ENCODE measurements at regions not wholly inside any gene's neighbourhood (a gene's known extent, or its start where the extent isn't known, plus 50 kb on each side); places are given as distances from the start of the nearest gene placed in this dataset.

DNA sequence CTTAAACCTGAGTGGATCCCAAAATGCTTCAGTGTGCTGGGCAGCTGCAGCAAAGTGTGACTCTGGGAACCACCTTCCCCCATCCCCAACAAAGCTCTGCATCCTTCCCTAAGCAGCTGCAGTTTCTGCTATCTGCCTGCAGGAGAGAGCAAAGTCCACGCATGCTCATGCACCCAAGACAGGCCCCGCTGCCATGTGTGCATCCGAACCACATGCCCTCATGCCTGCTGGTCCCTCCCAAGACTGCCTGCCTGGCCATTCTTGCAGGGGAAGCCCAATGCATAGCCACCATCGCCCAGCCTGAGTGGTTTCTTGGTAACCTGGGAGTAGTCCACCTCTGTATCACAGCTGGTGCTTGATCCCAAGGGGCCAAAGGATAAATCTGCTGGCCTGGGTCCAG is 94.3 kb upstream of the OLIG3 start:
- Histone ChIP-seq H3K9me3 (ENCODE audit: control insufficient read depth, insufficient read depth, low read depth, low read length) (no peaks in the 10 kb centered on the region), H3K27ac (ENCODE audit: insufficient read depth, low read length) (no peak overlapping the region), H3K27me3 (ENCODE audit: control insufficient read depth, insufficient read depth, low read length) (no peaks in the 10 kb centered on the region), H3K4me1 (ENCODE audit: control insufficient read depth, extremely low read depth, insufficient read depth, low read length) (no peaks in the 10 kb centered on the region), H4K20me1 (ENCODE audit: control insufficient read depth, extremely low read depth, insufficient read depth, low read length) (no peaks in the 10 kb centered on the region), H3K4me2 (ENCODE audit: extremely low read depth, insufficient read depth, low read length) (no peak overlapping the region), H3K36me3 (ENCODE audit: control insufficient read depth, insufficient read depth, low read length) (no peaks in the 10 kb centered on the region), H2AFZ (ENCODE audit: low read length) (no peak overlapping the region), H3K4me3 (replicated peaks in 1 of 4; ENCODE audit: control extremely low read depth in 1 of 4, insufficient read depth in 1 of 4, low read depth in 3 of 4, low read length in 4 of 4) (no peak overlapping the region), H3K79me2 (ENCODE audit: control insufficient read depth, insufficient read depth, low read length) (no peaks in the 10 kb centered on the region), H3K9ac (ENCODE audit: insufficient read depth, low read length) (no peak overlapping the region)
- DNase-seq (ENCODE audit: low read depth in 2 of 2): no peak
- TF ChIP-seq, protein P1, sequence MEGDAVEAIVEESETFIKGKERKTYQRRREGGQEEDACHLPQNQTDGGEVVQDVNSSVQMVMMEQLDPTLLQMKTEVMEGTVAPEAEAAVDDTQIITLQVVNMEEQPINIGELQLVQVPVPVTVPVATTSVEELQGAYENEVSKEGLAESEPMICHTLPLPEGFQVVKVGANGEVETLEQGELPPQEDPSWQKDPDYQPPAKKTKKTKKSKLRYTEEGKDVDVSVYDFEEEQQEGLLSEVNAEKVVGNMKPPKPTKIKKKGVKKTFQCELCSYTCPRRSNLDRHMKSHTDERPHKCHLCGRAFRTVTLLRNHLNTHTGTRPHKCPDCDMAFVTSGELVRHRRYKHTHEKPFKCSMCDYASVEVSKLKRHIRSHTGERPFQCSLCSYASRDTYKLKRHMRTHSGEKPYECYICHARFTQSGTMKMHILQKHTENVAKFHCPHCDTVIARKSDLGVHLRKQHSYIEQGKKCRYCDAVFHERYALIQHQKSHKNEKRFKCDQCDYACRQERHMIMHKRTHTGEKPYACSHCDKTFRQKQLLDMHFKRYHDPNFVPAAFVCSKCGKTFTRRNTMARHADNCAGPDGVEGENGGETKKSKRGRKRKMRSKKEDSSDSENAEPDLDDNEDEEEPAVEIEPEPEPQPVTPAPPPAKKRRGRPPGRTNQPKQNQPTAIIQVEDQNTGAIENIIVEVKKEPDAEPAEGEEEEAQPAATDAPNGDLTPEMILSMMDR (conservative IDR thresholded peaks at IDR 0.05 in 1 of 2, IDR thresholded peaks at IDR 0.05 in 1 of 2; ENCODE audit: low read depth in 1 of 2, low read length in 2 of 2): no peak
- TF ChIP-seq EZH2 (IDR thresholded peaks at IDR 0.05; ENCODE audit: low read length, missing control alignments): no peak

DNA sequence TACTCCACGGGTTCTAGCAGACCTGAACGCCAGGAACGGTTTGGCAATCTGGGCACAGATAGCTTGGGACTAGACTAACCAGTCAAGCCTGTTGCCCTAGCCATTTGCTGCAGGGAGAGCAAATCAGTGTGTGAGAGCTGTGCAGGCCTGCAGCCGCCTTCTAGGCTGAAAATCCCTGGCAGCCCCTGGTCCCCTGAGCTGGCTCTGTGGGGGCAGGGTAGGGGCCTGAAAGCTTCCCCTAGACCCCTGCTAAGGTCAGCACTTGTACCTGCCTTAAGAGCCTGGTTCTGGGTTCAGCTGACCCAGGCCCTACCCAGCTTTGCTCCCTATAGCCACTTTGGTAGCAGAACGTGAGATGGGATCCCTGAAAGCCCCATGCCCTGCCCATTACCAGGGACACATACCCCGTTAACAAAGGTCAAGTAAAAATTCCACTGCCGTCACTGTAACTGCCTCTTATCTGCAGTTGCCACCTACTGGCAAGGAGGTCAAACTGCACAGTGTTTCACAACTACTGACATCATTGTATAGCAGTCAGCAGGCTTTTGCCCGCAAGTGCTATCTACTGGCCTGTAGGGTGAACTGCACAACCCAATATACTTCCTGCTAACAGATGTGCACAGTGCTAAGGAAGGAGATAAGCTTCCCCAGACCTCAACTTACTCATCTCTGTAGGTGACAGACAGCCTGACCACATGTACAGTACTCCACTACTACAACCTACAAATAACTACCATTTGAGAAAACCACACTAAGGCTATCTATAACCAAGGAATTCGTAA is 95.1 kb upstream of the OLIG3 start:
- TF ChIP-seq, protein P1 (conservative IDR thresholded peaks at IDR 0.05 in 1 of 2, IDR thresholded peaks at IDR 0.05 in 1 of 2; ENCODE audit: low read depth in 1 of 2, low read length in 2 of 2): peak; percentile 43 to 47
- no peak for TF ChIP-seq EZH2 (IDR thresholded peaks at IDR 0.05; ENCODE audit: low read length, missing control alignments)
- no peaks in the 10 kb centered on the region for H3K79me2 ChIP-seq (ENCODE audit: control insufficient read depth, insufficient read depth, low read length)
- H3K9ac ChIP-seq (ENCODE audit: insufficient read depth, low read length): no peak overlapping the region
- no peaks in the 10 kb centered on the region for H4K20me1 ChIP-seq (ENCODE audit: control insufficient read depth, extremely low read depth, insufficient read depth, low read length)
- H2AFZ ChIP-seq (ENCODE audit: low read length): no peak overlapping the region
- H3K4me3 ChIP-seq (replicated peaks in 1 of 4; ENCODE audit: control extremely low read depth in 1 of 4, insufficient read depth in 1 of 4, low read depth in 3 of 4, low read length in 4 of 4): no peak overlapping the region
- H3K36me3 ChIP-seq (ENCODE audit: control insufficient read depth, insufficient read depth, low read length): no peaks in the 10 kb centered on the region
- peak; percentile 35 to 36 for DNase-seq (ENCODE audit: low read depth in 2 of 2)
- no peak overlapping the region for H3K4me2 ChIP-seq (ENCODE audit: extremely low read depth, insufficient read depth, low read length)
- H3K4me1 ChIP-seq (ENCODE audit: control insufficient read depth, extremely low read depth, insufficient read depth, low read length): no peaks in the 10 kb centered on the region
- no peaks in the 10 kb centered on the region for H3K9me3 ChIP-seq (ENCODE audit: control insufficient read depth, insufficient read depth, low read depth, low read length)
- H3K27me3 ChIP-seq (ENCODE audit: control insufficient read depth, insufficient read depth, low read length): no peaks in the 10 kb centered on the region
- no peak overlapping the region for H3K27ac ChIP-seq (ENCODE audit: insufficient read depth, low read length)

DNA sequence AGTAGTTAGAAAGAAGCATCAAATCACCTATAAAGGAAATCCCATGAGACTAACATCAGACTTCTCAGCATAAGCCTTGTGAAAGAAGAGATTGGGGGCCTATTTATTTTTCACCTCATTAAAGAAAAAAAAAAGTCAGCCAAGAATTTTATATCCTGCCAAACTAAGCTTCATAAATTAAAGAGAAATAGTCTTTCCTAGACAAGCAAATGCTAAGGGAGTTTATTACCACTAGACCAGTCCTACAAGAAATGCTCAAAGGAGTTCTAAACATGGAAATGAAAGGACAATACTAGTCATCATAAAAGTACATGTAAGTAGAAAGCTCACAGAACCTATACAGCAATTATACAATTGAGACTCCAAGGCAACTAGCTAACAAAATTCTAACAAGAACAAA is 96.5 kb upstream of the OLIG3 start:
- Histone ChIP-seq H3K4me3 (replicated peaks in 1 of 4; ENCODE audit: control extremely low read depth in 1 of 4, insufficient read depth in 1 of 4, low read depth in 3 of 4, low read length in 4 of 4) (no peak overlapping the region), H3K79me2 (ENCODE audit: control insufficient read depth, insufficient read depth, low read length) (no peaks in the 10 kb centered on the region), H4K20me1 (ENCODE audit: control insufficient read depth, extremely low read depth, insufficient read depth, low read length) (no peaks in the 10 kb centered on the region), H2AFZ (ENCODE audit: low read length) (no peak overlapping the region), H3K36me3 (ENCODE audit: control insufficient read depth, insufficient read depth, low read length) (no peaks in the 10 kb centered on the region), H3K9ac (ENCODE audit: insufficient read depth, low read length) (no peak overlapping the region), H3K4me1 (ENCODE audit: control insufficient read depth, extremely low read depth, insufficient read depth, low read length) (no peaks in the 10 kb centered on the region), H3K27me3 (ENCODE audit: control insufficient read depth, insufficient read depth, low read length) (no peaks in the 10 kb centered on the region), H3K27ac (ENCODE audit: insufficient read depth, low read length) (no peak overlapping the region), H3K9me3 (ENCODE audit: control insufficient read depth, insufficient read depth, low read depth, low read length) (no peaks in the 10 kb centered on the region), H3K4me2 (ENCODE audit: extremely low read depth, insufficient read depth, low read length) (no peak overlapping the region)
- DNase-seq (ENCODE audit: low read depth in 2 of 2): no peak
- TF ChIP-seq EZH2 (IDR thresholded peaks at IDR 0.05; ENCODE audit: low read length, missing control alignments): no peak
- TF ChIP-seq, protein P1 (conservative IDR thresholded peaks at IDR 0.05 in 1 of 2, IDR thresholded peaks at IDR 0.05 in 1 of 2; ENCODE audit: low read depth in 1 of 2, low read length in 2 of 2): no peak
